Mesothelial cell of epicardium (in vitro differentiated cells): ENCODE measurements at regions not wholly inside any gene's neighbourhood (a gene's known extent, or its start where the extent isn't known, plus 50 kb on each side); places are given as distances from the start of the nearest gene placed in this dataset.

Source experiments
- DNase-seq, 2 experiments: peaks; one replicate each; pipeline ENCODE4 v3.0.0; 2021; ENCODE audit warnings: low spot score in 2 of 2; ENCODE audit not compliant: unreplicated experiment in 2 of 2
- H3K27ac Mint-ChIP-seq: 2 replicates; pipeline ENCODE4 v1.8.0; 2021; ENCODE audit warnings: mixed read lengths
- H3K27me3 Mint-ChIP-seq: 2 replicates; pipeline ENCODE4 v1.8.0; 2021; ENCODE audit warnings: low read depth, mixed read lengths
- H3K36me3 Mint-ChIP-seq: 2 replicates; pipeline ENCODE4 v1.8.0; 2021; ENCODE audit warnings: mixed read lengths
- H3K4me1 Mint-ChIP-seq: 2 replicates; pipeline ENCODE4 v1.8.0; 2021; ENCODE audit warnings: mixed read lengths
- H3K4me3 Mint-ChIP-seq: 2 replicates; pipeline ENCODE4 v1.8.0; 2021; ENCODE audit warnings: mild to moderate bottlenecking, moderate library complexity, mixed read lengths
- H3K9me3 Mint-ChIP-seq: 2 replicates; pipeline ENCODE4 v1.8.0; 2021; ENCODE audit warnings: mixed read lengths
- TF ChIP-seq, protein P1 (sequence below): fragments of 200-600 bp; sonication (generic); IDR thresholded peaks from one replicate; pipeline ENCODE4 v1.5.0; 2021; ENCODE audit warnings: antibody characterized with exemption; ENCODE audit not compliant: unreplicated experiment

DNA sequence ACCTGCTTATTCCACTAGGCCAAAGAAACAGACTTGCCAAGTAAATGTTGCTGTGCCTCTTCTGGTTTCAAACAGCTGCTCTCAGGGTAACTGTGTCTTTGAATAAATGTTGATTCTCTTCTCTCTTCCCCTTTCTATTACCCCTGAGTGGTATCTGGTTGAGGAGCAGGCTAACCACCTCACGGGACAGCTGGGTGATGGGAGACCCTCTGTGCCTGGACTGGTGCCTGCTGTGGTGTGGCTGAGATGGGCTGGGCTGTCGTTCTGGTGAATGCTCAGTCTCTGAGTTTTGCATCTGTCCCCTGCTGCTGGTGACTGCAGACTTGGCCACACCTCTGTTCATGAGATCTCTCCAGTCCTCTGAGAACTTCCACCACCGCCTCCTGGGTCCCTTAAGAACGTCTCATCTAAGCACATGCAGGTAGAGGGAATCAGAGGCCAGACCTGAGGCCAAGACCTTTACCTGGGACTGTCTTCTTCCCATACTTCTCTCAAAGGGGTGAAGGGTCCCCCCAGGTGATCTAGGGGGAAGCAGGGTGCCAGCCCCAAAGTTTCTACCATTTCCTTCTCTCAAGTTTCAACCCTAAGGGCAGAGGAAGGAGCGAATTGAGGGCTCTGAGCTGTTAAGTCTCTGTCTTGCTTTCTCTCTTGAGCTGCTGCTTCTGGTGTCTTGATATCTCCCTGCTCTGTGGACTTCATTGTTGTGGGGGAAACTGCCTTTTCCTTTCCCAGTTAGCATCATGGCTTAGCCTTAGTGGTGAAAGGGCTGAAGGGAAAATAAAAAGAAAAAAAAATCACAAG lies 252.9 kb downstream of the EBLN2 start:
- H3K4me3 Mint-ChIP-seq: no peak overlapping the region
- no peak overlapping the region for H3K27ac Mint-ChIP-seq
- peaks cover 3% of the 10 kb centered on the region for H3K9me3 Mint-ChIP-seq
- TF ChIP-seq, protein P1, sequence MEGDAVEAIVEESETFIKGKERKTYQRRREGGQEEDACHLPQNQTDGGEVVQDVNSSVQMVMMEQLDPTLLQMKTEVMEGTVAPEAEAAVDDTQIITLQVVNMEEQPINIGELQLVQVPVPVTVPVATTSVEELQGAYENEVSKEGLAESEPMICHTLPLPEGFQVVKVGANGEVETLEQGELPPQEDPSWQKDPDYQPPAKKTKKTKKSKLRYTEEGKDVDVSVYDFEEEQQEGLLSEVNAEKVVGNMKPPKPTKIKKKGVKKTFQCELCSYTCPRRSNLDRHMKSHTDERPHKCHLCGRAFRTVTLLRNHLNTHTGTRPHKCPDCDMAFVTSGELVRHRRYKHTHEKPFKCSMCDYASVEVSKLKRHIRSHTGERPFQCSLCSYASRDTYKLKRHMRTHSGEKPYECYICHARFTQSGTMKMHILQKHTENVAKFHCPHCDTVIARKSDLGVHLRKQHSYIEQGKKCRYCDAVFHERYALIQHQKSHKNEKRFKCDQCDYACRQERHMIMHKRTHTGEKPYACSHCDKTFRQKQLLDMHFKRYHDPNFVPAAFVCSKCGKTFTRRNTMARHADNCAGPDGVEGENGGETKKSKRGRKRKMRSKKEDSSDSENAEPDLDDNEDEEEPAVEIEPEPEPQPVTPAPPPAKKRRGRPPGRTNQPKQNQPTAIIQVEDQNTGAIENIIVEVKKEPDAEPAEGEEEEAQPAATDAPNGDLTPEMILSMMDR: no peak
- H3K27me3 Mint-ChIP-seq: peaks cover 2% of the 10 kb centered on the region
- no peak for DNase-seq
- H3K4me1 Mint-ChIP-seq: peaks cover 5% of the 10 kb centered on the region
- H3K36me3 Mint-ChIP-seq: no peaks in the 10 kb centered on the region

- peaks cover 7% of the 10 kb centered on the region for H3K4me1 Mint-ChIP-seq
- no peaks in the 10 kb centered on the region for H3K27me3 Mint-ChIP-seq
- no peak overlapping the region for H3K27ac Mint-ChIP-seq
- no peak overlapping the region for H3K4me3 Mint-ChIP-seq
- DNase-seq: no peak
- H3K36me3 Mint-ChIP-seq: no peaks in the 10 kb centered on the region
- peaks cover 3% of the 10 kb centered on the region for H3K9me3 Mint-ChIP-seq
- TF ChIP-seq, protein P1: no peak
These were observed 254.2 kb downstream of the EBLN2 start for GRCh38 chr3:73315706-73316105.

DNA sequence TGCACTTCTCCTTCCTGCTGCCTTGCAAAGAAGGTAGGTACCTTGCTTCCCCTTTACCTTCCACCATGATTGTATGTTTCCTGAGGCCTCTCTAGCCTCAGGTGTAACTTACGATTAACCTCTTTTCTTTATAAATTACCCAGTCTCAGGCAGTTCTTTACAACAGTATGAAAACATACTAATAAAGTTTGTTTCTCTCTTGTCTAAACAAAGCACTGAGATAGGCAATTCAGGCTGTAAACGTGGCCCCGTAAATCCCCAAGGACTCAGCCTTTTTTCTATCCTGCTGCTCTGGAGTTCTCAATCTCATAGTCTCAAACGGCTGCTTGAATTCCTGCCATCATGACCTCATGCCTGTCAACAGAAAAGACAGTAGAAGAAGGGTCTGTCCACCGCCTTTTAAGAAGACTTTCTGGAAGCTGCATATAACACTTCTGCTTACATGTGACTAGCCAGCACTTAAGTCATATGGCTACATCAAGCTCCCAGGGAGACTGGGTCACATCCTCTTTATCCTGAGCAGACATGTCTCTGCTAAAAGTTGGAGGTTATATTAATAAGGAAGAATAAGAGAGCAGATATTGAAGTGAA lies 257.8 kb downstream of the EBLN2 start:
- Mint-ChIP-seq H3K4me3 (no peak overlapping the region), H3K9me3 (peaks cover 10% of the 10 kb centered on the region), H3K27me3 (no peaks in the 10 kb centered on the region), H3K36me3 (no peaks in the 10 kb centered on the region), H3K27ac (no peak overlapping the region), H3K4me1 (peaks cover 13% of the 10 kb centered on the region)
- TF ChIP-seq, protein P1: no peak
- no peak for DNase-seq

DNA sequence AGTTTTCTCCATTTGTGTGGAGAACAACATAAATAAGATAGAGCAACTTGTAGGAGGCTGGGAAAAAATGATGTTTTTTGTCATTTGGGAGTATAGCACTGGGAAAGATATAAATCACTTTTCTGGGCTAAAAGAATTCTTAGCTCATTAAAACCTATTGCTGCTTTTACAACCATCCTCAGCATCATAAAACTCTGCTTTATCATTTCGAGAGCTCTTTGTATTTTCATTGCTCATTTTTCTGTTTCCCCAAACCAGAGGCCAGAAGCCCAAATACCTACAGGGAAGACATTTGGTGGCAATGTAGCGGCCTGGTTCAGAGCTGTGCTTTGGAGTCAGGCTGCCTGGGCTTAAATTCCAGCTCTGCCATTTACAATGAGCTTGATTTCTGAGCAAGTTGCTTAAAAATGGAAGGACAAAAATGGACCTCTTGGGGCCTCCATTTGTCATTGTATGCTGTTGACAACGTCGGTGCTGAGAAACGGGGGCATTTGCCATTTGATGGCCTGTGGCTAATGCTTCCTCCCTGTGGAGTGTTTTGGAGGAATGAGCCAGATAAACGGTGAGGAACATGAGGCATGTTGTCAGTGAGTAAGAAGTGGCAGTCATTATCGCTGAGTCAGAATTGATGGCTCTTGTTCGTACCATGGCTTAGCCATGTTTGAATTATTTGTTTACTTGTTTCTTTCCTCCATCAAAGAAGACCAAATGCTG lies 260.0 kb downstream of the EBLN2 start:
- Mint-ChIP-seq H3K4me3 (no peak overlapping the region), H3K36me3 (no peaks in the 10 kb centered on the region), H3K27ac (no peak overlapping the region), H3K4me1 (peaks cover 17% of the 10 kb centered on the region), H3K9me3 (peaks cover 10% of the 10 kb centered on the region), H3K27me3 (no peaks in the 10 kb centered on the region)
- TF ChIP-seq, protein P1: no peak
- no peak for DNase-seq

GRCh38 chr3:73324203-73325155 lies 263.0 kb downstream of the EBLN2 start:
- DNase-seq: no peak
- H3K9me3 Mint-ChIP-seq: peaks cover 10% of the 10 kb centered on the region
- no peaks in the 10 kb centered on the region for H3K36me3 Mint-ChIP-seq
- TF ChIP-seq, protein P1: no peak
- H3K27me3 Mint-ChIP-seq: no peaks in the 10 kb centered on the region
- H3K4me3 Mint-ChIP-seq: no peak overlapping the region
- no peak overlapping the region for H3K27ac Mint-ChIP-seq
- H3K4me1 Mint-ChIP-seq: peaks cover 15% of the 10 kb centered on the region
